ENCODE measurements at regions not wholly inside any gene's neighbourhood (a gene's known extent, or its start where the extent isn't known, plus 50 kb on each side); places are given as distances from the start of the nearest gene placed in this dataset.
"Not testable (repeated sequence)": the region's sequence is repeated elsewhere in the genome, so short reads cannot be mapped to it uniquely, and the experiment has no call there.

DNA sequence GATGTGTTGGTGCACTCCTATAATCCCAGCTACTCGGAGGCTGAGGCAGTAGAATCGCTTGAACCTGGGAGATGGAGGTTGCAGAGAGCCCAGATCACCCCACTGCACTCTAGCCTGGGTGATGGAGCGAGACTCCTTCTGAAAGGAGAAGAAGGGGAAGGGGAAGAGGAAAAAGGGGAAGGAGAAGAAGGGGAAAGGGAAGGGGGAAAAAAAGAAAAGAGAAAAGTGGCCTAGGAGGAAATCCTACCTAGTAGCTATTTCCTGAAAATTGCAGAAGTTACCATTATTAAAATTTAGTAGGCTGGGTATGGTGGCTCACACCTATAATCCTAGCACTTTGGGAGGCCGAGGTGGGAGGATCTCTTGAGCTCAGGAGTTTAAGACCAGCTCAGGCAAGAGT, 67.4 kb downstream of the ARRDC3 start:
- DNase-seq (ENCODE audit: low read depth) = no peak

GRCh38 chr5:91313757-91314673, 69.1 kb downstream of the ARRDC3 start:
- DNase-seq (ENCODE audit: low read depth) = peak; percentile 96

DNA sequence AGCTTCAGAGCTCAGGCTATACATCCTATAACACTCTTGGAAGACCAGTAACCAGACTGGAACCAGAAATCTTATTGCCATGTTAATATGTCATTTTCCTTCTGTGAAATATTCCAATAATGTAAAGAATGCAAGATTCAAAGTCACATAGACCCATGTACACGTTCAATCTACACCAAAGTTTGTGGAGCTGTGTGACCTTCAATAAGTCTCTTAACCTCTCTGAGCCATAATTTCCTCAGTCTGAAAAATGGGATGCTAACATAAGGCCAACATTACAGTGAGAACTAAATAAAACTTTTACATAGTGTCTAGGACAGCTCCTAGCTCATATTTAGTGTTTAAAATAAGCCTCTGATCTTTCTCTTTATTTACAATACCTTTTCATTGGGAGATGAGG, 70.4 kb downstream of the ARRDC3 start:
- no peak for DNase-seq (ENCODE audit: low read depth)

DNA sequence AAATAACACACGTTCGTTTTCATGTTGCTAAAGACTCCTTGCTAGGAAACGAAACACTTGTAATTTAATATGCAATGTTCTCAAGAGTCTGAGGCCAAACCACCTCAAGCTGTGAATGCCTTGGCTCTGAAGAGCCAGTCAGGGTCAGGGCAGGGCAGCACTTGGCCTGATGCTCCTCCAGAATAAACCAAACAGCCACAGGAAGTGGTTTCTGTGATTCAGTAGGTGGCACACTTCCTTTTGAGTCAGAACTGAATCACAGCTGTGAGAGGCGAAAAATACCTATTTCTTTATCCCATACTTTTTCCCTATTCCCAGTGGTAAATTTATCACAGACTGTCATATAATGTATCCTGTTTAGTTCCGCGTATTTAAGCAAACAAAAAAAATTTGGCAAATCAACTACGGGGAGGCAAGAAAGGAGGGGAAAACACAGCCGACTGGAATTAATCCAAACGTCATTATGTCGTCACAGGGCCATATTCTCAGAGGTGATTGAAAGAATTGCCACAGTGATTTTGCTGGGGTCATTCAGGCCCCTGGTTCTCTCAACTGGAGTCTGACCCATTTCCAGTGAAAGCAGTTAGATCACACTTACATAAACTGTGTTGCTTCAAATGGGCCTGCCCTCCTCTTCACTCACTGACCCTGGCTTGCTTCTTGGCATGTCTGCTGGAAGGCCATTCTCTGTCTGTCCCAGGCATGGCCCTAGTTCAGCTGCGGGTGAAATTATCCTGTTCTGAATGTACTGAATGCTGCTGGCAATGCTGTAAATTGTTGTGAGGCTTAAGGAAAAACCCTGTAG, 71.2 kb downstream of the ARRDC3 start:
- peak; percentile 100 for DNase-seq (ENCODE audit: low read depth)

DNA sequence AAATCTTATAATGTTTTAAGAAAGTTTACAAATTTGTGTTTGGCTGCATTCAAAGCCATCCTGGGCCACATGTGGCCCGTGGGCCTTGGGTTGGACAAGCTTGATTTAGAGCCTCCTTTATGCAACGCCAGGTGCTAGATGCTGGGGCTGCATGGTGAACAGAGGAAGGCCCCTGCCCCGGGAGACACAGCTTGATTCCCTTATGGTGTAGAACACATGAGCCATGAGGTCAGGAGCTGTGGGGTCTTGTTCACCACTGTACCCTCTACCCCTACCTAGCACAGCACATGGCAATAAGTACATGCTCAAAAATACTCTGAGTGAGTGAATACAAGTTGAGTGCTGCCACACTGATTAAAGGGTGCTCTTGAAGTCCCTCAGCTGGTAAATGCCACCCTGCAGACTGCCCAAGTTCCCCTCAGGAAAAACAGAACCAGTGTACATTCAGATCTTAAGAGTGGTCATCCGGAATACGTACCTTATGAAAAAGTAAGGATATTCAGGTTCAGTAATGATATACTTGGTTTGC, 71.9 kb downstream of the ARRDC3 start:
- DNase-seq (ENCODE audit: low read depth) = no peak

GRCh38 chr5:91308157-91308556, 75.0 kb downstream of the ARRDC3 start:
- DNase-seq (ENCODE audit: low read depth) = not testable (repeated sequence)

DNA sequence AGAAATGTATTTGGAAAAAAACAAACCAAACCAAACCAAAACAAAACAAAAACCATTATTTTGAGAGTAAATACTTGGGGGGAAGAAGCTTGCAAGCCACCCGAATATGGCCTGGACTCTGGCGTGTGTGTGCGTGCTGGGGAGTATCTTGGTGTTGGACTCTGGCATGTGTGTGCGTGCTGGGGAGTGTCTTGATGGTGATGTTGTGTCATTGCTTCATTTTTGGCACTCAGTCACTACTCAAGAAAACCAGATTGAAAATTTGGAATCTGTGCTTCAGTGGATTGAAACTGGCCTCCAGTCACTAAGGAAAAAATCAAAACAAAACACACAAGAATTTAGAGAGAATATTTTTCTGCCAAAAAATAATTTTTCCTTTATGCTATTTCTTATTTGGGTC, 76.1 kb downstream of the ARRDC3 start:
- DNase-seq (ENCODE audit: low read depth) = no peak

DNA sequence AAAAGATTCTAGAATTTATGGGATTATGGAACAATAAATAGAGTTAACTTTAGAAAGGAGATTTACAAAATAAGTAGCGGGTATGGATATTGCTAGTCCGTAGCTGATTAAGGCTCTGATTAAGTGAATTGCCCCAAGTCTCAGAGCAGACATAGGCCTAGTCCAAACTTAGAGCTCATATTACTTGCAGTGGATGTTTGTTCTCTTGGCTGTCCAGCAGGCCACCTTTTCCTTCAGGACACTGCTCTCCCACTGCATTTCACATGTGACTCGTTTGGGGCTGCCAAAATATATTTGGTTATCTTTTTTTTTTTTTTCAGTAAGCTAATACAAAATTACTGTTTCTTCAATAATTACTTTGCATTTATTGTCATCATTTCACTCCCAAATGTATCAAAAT, 76.6 kb downstream of the ARRDC3 start:
- no peak for DNase-seq (ENCODE audit: low read depth)

- DNase-seq (ENCODE audit: low read depth) = peak; percentile 69
These were observed 77.5 kb downstream of the ARRDC3 start for GRCh38 chr5:91305640-91306039.

DNA sequence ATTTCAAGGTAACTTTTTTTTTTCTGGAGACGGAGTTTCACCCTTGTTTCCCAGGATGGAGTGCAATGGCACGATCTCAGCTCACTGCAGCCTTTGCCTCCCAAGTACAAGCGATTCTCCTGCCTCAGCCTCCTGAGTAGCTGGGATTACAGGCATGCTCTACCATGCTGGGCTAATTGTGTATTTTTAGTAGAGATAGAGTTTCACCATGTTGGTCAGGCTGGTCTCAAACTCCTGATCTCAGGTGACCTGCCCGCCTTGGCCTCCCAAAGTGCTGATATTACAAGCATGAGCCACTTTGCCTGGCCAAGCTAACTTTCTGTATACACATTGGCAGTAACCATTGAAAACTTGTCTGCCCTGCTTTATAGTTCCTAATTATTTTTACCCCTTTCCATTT, 79.1 kb downstream of the ARRDC3 start:
- not testable (repeated sequence) for DNase-seq (ENCODE audit: low read depth)

- no peak for DNase-seq (ENCODE audit: low read depth)
These were observed 80.2 kb downstream of the ARRDC3 start for GRCh38 chr5:91302958-91303357.

GRCh38 chr5:91302305-91302704, 80.8 kb downstream of the ARRDC3 start:
- DNase-seq (ENCODE audit: low read depth) = no peak

DNA sequence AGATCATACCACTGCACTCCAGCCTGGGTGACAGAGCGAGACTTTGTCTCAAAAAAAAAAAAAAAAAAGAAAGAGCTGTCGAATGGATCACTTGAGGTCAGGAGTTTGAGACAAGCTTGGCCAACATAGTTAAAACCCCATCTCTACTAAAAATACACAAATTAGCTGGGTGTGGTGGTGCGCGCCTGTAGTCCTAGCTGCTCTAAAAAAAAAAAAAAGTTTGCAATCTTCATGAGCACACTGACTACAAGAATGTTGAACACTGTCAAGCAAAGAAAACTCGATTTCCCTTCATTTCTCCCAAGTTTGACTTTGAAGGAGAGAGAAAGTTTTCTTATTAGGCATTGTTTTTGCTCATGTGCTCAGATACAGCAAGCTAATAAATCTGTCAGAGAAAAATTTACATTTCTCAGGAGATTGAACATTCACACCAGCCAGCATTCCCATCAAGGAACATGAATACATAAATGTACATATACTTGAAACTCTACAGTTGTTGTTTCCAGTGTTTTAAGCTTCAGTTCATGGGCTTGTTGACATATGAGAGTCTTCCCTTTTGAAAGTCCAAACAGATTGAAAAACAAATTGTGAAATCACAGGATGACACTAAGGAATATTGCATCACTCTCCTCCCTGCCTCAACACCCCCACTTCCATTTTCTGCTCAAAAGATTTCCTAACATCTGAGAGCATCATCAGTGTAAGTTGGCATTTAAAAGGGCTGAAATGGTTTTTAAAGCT, 81.8 kb downstream of the ARRDC3 start:
- DNase-seq (ENCODE audit: low read depth) = peak; percentile 90

DNA sequence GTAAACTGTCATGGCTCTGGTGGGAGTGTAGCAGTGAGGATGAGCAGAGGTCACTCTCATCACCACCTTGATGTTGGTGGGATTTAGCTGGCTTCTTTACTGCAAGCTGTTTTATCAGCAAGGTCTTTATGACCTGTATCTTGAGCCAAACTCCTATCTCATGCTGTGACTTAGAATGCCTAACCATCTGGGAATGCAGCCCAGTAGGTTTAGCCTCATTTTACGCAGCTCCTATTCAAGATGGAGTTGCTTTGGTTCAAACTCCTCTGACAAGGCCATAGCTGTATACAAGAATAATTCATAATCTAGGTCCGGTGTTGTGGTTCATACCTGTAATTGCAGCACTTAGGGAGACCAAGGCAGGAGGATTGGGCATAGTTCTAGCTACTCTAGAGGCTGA, 85.1 kb downstream of the ARRDC3 start:
- no peak for DNase-seq (ENCODE audit: low read depth)

GRCh38 chr5:91296674-91297143, 86.4 kb downstream of the ARRDC3 start:
- DNase-seq (ENCODE audit: low read depth) = peak; percentile 96

GRCh38 chr5:91296102-91296501, 87.0 kb downstream of the ARRDC3 start:
- DNase-seq (ENCODE audit: low read depth) = peak; percentile 48

GRCh38 chr5:91293131-91293530, 90.0 kb downstream of the ARRDC3 start:
- peak; percentile 98 for DNase-seq (ENCODE audit: low read depth)

DNA sequence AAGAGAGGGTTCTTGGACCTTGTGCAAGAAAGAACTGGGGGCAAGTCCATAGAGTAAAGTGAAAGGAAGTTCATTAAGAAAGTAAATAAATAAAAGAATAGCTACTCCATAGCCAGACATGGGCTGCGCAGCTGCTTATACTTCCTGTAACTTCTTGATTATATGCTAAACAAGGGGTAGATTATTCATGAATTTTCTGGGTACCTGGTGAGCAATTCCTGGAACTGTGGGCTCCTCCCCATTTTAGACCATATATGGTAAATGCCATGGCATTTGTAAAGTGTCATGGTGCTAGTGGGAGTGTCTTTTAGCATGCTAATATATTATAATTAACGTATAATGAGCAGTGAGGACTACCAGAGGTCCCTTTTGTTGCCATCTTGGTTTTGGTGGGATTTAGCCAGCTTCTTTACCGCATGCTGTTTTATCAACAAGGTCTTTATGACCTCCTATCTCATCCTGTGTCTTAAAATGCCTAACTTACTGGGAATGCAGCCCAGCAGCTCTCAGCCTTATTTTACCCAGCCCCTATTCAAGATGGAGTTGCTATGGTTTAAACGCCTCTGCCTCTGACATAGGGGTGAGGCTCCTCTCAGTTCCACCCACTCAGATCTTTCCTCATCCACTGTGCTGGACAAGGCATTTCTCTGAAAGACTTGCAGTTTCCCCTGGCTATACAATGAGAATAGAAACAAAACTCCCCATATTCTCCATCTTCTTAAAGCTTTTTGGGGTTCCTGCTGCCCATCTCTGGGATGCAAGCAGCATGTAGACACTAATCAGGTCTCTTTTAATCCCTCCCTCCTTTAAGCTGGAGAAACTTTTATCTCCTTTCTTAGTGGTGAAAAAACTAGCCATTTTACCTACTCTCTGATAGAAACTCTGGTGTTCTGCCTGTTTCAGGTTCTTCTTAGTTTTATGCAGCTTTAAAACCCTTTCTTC, 91.2 kb downstream of the ARRDC3 start:
- DNase-seq (ENCODE audit: low read depth) = no peak

DNA sequence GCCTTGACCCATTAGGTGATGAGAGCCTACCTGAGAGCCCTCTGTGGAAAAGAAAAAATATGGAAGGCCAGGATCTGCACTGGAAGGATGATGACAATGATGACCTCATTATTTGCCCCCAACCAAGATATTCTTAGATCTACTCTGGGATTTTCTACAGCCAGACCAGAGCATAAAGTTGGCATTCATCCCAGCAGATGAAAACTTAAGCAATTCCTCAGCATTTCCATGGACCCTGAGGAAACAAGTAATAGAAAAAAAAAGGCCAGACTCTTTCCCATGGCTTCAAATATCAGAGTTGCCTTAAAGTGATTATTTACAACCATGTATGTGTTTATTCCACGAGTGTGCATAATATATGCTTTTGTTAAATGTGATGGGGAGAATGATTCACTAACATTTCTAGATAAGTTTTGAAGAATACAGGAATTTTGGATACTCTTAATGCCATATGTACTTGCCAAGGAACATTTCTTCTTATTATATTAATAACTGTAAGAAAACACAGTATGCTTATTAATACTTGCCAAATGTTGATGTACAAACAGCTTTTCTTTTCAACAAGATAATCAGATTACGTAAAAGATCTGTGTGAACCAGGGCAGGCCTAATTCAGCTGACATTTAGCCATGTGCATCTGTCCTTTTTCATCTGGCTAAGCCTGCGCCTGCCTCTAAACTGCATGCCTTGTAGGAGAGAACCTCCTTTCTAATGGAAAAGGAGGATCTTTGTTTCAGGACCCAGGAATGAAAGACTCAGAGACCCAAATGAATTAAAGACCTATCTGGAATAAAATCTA, 94.8 kb downstream of the ARRDC3 start:
- DNase-seq (ENCODE audit: low read depth) = peak; percentile 76

DNA sequence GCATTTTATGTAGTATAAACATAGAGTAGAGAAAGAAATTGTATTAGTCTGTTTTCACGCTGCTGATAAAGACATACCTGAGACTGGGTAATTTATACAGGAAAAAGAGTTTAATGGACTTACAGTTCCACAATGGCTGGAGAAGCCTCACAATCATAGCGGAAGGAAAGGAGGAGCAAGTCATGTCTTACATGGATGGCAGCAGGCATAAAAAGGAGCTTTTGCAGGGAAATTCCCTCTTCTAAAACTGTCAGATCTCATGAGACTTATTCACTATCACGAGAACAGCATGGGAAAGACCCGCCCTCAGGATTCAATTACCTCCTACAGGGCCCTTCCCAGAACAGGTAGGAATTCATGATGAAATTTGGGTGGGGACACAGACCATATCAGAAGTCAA, 98.1 kb downstream of the ARRDC3 start:
- not testable (repeated sequence) for DNase-seq (ENCODE audit: low read depth)

All from renal cortical epithelial cell (primary cell).